ENCODE measurements at regions not wholly inside any gene's neighbourhood (a gene's known extent, or its start where the extent isn't known, plus 50 kb on each side); places are given as distances from the start of the nearest gene placed in this dataset.

DNA sequence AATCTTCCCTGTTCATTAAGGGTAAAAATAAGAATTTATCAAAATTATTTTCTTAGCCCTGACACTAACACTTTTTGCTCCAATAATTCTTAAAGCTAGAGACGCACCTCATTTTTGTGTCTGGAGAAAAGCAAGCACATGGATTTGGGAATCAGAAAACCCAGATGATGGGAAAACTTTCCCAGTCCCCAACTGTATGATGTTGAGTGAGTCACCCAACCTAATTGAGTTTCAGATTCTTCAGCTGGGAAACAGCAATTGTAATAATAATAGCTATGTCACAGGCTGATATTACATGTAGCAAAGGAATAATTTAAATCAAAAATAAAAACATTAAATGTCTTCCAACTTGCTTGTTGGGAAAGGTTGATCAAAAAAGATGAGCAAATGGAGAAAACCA is 159.0 kb downstream of the MIS18A start:
- H3K4me3 ChIP-seq (ENCODE audit: low read depth, poor library complexity, severe bottlenecking): no peak overlapping the region
- DNase-seq (ENCODE audit: low spot score in 2 of 2): no peak
- intact Hi-C loops (cut with DNase I; ENCODE audit: low total_unique reads): no loop called here
- TF ChIP-seq, protein P1, sequence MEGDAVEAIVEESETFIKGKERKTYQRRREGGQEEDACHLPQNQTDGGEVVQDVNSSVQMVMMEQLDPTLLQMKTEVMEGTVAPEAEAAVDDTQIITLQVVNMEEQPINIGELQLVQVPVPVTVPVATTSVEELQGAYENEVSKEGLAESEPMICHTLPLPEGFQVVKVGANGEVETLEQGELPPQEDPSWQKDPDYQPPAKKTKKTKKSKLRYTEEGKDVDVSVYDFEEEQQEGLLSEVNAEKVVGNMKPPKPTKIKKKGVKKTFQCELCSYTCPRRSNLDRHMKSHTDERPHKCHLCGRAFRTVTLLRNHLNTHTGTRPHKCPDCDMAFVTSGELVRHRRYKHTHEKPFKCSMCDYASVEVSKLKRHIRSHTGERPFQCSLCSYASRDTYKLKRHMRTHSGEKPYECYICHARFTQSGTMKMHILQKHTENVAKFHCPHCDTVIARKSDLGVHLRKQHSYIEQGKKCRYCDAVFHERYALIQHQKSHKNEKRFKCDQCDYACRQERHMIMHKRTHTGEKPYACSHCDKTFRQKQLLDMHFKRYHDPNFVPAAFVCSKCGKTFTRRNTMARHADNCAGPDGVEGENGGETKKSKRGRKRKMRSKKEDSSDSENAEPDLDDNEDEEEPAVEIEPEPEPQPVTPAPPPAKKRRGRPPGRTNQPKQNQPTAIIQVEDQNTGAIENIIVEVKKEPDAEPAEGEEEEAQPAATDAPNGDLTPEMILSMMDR (IDR thresholded peaks at IDR 0.05): no peak
- no peak for TF ChIP-seq POLR2A (IDR thresholded peaks at IDR 0.05)
- WGBS, 2 donors: 85 to 88% methylated on average over 1 of the region's 1 CpG

DNA sequence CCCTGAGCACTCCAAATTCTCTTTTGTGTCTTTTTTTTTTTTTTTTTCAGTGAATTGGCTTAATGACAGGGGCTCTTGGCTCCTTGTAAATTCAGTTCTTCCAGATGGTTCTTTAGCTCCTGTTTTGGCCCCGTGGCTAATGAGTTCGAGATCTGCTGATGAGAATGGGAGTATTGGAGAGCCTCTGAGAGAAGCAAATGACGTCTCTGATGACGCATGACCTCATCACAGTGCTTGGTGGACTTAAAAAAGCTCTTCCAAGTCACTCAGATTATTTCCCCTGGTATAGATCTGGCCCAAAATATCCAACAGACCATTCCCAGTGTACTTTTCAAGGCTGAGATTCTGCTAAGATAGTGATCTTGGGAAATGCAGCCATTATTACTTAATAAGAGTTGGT is 159.5 kb downstream of the MIS18A start:
- H3K4me3 ChIP-seq (ENCODE audit: low read depth, poor library complexity, severe bottlenecking): no peak overlapping the region

DNA sequence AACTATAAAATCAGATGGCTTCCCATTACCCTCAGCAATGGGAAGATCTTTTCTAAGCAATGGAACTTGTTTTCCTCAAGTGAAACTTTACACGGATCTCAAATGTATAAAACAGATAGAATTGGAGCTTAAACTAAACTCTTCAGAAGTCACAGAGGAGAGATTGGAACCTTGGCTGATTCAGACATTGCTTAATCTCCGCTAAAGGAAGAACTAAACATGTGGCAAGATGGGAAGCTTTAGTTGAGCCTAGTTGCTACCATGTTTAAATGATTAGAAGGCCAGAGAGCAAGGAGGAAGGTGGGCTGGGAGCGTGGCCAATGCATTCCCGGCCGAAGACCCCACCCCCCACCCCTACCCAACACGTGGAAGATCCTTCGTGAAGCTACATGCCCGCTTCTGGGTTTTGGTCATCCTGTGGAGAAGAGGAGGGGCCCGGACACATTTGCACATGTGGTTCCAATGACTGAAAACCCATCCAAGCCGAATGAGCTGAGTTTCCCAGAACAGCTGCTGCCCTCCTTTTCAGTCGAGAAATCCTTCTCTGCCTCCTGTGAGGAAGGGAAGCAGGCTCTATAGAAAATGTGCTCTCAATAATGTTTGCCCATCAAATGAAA is 164.3 kb downstream of the MIS18A start:
- no peak for DNase-seq (ENCODE audit: low spot score in 2 of 2)
- no peak overlapping the region for H3K4me3 ChIP-seq (ENCODE audit: low read depth, poor library complexity, severe bottlenecking)
- WGBS, 2 donors: 61 to 64% methylated on average over 11 of the region's 11 CpGs
- no peak for TF ChIP-seq POLR2A (IDR thresholded peaks at IDR 0.05)
- TF ChIP-seq, protein P1 (IDR thresholded peaks at IDR 0.05): no peak
- intact Hi-C loops (cut with DNase I; ENCODE audit: low total_unique reads): no loop called here

More for the DNA sequence above, 159.5 kb downstream of the MIS18A start:
- no peak for DNase-seq (ENCODE audit: low spot score in 2 of 2)
- TF ChIP-seq, protein P1 (IDR thresholded peaks at IDR 0.05): no peak
- TF ChIP-seq POLR2A (IDR thresholded peaks at IDR 0.05): no peak
- 66 to 80% methylated on average over 4 of the region's 4 CpGs for WGBS, 2 donors
- intact Hi-C loops (cut with DNase I; ENCODE audit: low total_unique reads): no loop called here

DNA sequence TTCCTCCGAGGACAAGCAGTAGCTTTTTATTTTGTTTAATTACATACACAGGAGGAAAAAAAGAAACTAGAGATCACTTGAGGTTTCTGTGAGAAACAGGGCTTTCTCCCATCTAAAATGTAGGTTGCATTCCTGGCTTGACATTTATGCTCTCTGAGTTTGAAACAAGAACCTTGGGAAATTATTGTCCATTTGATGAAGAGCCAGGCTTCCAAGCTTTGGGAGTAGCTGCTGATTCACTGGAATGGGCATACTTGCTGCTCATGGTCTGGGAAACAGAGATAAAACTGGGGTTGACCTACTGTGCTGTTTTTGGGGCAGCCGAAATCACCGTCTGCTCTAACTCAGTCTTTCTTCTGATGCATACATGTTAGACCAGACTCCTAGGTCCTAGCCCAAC is 165.4 kb downstream of the MIS18A start:
- intact Hi-C loops (cut with DNase I; ENCODE audit: low total_unique reads): no loop called here
- TF ChIP-seq, protein P1 (IDR thresholded peaks at IDR 0.05): no peak
- TF ChIP-seq POLR2A (IDR thresholded peaks at IDR 0.05): no peak
- WGBS, 2 donors: 93 to 95% methylated on average over 3 of the region's 3 CpGs
- no peak for DNase-seq (ENCODE audit: low spot score in 2 of 2)
- no peak overlapping the region for H3K4me3 ChIP-seq (ENCODE audit: low read depth, poor library complexity, severe bottlenecking)

DNA sequence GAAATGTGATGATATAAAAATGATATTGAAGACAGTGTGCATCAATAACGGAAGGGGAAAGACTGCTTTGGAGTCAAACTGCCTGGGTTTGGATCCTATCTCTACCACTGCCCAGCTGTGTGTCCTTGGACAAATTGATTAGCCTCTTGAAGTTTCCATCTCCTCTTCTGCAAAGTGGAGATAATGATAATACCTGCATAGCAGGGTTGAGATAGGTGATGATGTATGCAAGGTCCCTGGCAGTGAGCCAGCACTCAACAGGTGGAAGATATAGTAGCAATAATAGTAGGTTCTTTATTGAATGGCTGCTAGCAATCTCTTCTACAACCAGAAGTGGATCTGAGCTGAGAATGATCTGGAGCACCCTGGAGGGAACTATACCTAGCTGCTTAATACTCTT is 166.7 kb downstream of the MIS18A start:
- WGBS, 2 donors: 87 to 97% methylated on average over 1 of the region's 1 CpG
- no peak overlapping the region for H3K4me3 ChIP-seq (ENCODE audit: low read depth, poor library complexity, severe bottlenecking)
- intact Hi-C loops (cut with DNase I; ENCODE audit: low total_unique reads): no loop called here
- DNase-seq (ENCODE audit: low spot score in 2 of 2): no peak
- TF ChIP-seq, protein P1 (IDR thresholded peaks at IDR 0.05): no peak
- no peak for TF ChIP-seq POLR2A (IDR thresholded peaks at IDR 0.05)

DNA sequence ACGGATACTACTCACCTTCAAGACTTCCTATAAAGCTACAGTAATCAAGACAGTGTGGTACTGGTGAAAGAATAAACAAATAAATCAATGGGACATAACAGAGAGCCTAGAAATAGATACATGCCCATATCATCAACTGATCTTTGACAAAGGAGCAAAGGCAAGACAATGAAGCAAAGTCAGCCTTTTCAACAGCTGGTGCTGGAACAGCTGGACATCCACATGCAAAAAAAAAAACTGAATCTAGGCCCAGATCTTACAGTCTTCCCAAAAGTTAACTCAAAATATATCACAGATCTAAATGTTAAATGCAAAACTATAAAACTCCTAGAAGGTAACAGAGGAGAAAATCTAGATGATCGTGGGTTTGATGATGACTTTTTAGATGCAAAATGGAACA is 170.3 kb downstream of the MIS18A start:
- no peak overlapping the region for H3K4me3 ChIP-seq (ENCODE audit: low read depth, poor library complexity, severe bottlenecking)
- no peak for DNase-seq (ENCODE audit: low spot score in 2 of 2)
- intact Hi-C loops (cut with DNase I; ENCODE audit: low total_unique reads): no loop called here
- TF ChIP-seq POLR2A (IDR thresholded peaks at IDR 0.05): no peak
- TF ChIP-seq, protein P1 (IDR thresholded peaks at IDR 0.05): no peak
- WGBS, 2 donors: 97 to 100% methylated on average over 2 of the region's 2 CpGs

Data from lower leg skin (tissue), 4 donors.